WTC11 (cell line): ENCODE measurements at regions not wholly inside any gene's neighbourhood (a gene's known extent, or its start where the extent isn't known, plus 50 kb on each side); places are given as distances from the start of the nearest gene placed in this dataset.

ENCODE experiments used
- CTCF ChIP-seq: fragments of 200-600 bp; IDR thresholded peaks from 2 replicates; pipeline ENCODE4 v1.8.0; 2022; ENCODE audit warnings: antibody characterized with exemption
- ETV6 ChIP-seq: sonication (generic); formaldehyde crosslinking; IDR thresholded peaks from 2 replicates; pipeline ENCODE4 v1.8.1; 2022; ENCODE audit warnings: mild to moderate bottlenecking, missing genetic modification reagents
- MYBL2 ChIP-seq: sonication (generic); formaldehyde crosslinking; IDR thresholded peaks from 2 replicates; pipeline ENCODE4 v1.8.1; 2023; ENCODE audit warnings: mild to moderate bottlenecking, moderate library complexity, missing genetic modification reagents
- NFYB ChIP-seq: sonication (generic); formaldehyde crosslinking; conservative IDR thresholded peaks from 2 replicates; pipeline ENCODE4 v1.8.0; 2022; ENCODE audit warnings: low read depth, missing genetic modification reagents
- USF2 ChIP-seq: sonication (generic); formaldehyde crosslinking; IDR thresholded peaks from 2 replicates; pipeline ENCODE4 v1.8.1; 2023; ENCODE audit warnings: mild to moderate bottlenecking, missing genetic modification reagents, moderate library complexity

- TF ChIP-seq CTCF (no peak), ETV6 (CRISPR knock-in tag) (no peak), NFYB (CRISPR knock-in tag) (no peak), USF2 (CRISPR knock-in tag) (no peak), MYBL2 (CRISPR knock-in tag) (no peak)
Measured at GRCh38 chr2:152240559-152241231, 65.1 kb upstream of the STAM2 start.
